ENCODE measurements at regions not wholly inside any gene's neighbourhood (a gene's known extent, or its start where the extent isn't known, plus 50 kb on each side); places are given as distances from the start of the nearest gene placed in this dataset.

DNA sequence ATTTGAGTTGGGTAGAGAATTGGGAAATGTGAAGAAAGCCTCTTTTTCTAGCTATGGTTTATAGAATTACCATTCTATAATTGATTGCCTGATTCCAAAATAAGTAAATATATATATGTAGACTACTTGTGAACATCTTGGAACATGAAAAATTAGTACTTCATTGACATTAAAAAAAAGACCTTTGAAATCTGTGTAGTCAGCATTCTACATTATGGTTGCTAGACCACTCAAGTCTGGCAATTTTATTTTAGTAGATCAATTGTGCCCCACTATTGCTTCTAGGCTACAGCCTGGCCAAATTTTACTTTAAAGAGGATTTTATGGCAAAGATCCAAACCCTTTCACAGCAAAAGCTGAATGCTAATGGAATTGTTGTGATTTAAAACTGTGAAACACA lies 279.8 kb downstream of the IKZF2 start:
- TF ChIP-seq EZH2phosphoT487 (IDR thresholded peaks at IDR 0.05; ENCODE audit: borderline replicate concordance, low read length) (no peak), EZH2 (IDR thresholded peaks at IDR 0.05; ENCODE audit: low read length, unreplicated experiment) (no peak), CTCF (conservative IDR thresholded peaks at IDR 0.05; ENCODE audit: low read depth, low read length) (no peak)

Measured in PC-3 (cell line).